ENCODE measurements at regions not wholly inside any gene's neighbourhood (a gene's known extent, or its start where the extent isn't known, plus 50 kb on each side); places are given as distances from the start of the nearest gene placed in this dataset.

- DNase-seq: no peak
Observed at GRCh38 chr10:113259576-113260226, 293.2 kb upstream of the HABP2 start.

GRCh38 chr10:113261161-113261560 is 291.7 kb upstream of the HABP2 start:
- DNase-seq: no peak

DNA sequence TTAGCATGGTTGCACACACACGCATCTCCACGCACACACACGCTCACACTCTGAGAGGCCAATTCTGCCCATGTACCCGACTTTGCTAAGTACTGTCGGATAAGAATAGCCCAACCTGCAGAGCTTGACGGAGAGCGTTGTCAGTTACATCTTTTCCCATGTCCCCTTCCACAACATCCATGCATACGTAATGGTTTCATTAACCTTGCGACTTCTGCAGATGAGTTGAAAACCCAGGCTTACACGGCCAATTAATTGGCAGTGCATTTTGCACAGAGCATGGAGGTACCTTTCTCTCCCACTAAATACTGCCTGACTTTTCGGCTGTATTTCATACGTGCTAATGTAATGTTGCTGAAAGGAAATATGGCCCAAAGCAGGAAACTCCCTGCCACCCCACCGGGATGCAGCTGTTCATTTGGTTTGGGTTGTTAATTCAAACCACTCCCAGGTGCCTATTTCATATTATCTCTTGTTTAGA is 291.2 kb upstream of the HABP2 start:
- DNase-seq: no peak

GRCh38 chr10:113263056-113263455 is 289.8 kb upstream of the HABP2 start:
- DNase-seq: no peak

DNA sequence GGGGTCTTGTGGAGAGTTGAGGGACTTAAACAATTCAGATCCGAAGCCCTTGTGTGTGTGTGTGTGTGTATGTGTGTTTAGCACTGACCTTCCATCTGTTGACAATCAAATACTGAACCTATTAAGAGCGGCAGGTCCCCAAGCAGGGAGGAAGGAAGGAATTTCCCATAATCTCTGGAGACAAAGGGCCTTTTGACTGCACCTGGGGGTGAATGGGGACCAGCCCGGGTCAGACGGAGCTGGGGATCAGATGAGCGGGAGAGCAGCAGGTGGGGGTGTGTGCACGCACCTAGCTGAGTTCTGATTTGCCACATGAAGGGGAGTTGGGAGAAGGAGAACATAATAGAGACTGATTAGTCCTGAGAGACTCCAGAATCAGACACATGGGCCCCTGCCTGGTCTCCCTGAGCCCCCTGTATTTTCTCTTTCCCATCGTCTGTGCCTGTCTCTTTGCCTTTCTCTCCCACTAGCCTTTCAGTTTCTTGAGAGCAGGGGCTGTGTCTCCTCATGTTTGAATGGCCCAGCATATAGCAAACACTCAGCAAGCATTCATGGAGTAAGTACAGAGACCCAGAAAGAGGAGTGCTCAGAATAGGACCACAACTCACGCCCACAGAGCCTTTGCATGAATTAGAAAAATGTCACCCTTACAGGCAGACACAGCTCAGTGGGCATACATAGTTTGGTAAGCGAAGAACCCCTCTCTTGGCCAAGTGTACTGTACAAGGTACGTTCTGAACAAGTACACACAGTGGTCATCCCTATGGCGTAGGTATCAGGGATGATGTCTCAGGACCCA is 288.3 kb upstream of the HABP2 start:
- DNase-seq: no peak

- no peak for DNase-seq
Observed at GRCh38 chr10:113266147-113266546, 286.7 kb upstream of the HABP2 start.

DNA sequence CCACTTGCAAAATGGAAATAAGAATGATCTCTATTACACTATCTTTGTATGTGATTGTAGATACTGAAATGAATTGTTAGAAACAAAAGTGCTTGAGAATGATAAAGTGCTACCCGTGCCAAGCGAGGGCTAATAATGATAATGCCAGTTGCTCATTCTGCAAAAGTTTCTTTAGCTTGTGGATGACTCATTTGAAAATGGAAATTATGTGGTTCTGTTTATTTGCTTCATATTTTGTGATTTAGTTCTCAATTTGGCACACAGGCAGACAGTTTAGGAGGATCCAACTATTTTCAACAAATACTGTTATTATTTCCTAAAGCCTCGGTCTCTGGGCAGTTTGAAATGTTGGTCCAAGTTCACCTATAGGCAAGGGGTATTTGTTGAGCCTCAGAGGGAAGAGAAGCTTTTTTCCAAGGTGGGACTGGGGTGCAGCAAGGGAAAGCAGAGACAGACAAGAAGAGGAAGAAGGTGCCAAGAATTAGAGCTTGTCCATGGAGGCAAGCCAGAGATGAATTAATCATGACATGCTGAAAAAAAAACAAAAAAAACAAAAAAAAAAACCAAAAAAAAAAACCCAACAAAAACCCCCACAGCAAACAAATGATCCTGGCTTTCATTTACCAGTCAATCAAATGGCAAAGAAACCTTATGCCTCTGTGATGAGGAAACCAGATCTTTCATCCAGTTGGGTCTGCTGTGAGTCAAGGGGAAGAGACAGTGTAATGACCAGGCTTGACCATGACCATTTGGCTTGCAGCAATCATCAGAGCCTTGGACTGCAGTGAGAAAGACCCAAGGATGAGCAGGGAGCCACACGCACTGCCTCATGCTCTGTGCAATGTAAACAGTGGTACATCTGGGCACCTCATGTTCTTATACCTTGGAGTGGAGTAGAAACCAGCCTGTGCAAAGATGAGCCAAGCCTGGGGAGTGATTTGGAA is 285.0 kb upstream of the HABP2 start:
- DNase-seq: no peak

GRCh38 chr10:113269333-113269732 is 283.5 kb upstream of the HABP2 start:
- no peak for DNase-seq

DNA sequence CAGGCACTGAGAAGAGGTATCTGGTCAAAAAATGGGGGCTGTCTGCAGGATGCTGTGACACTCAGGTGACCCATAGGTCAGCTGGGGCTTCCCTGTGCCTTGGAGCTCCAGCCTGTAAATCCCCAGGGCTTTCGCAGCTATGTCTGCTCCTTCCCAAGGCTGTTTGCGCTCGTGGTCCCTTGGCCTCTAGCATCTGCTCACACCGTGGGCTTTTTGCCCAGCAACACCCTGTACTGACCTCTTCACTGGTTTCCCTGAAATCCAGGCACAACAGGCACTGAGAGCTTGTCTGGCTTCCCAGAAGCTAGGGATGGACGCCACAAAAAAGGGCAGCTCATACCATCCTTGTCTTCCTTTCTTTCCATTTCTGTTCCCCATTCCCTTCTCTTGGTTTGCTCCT is 280.3 kb upstream of the HABP2 start:
- DNase-seq: no peak

- no peak for DNase-seq
Observed at GRCh38 chr10:113273181-113274163, 279.4 kb upstream of the HABP2 start.

- DNase-seq: no peak
Observed at GRCh38 chr10:113274176-113274829, 278.6 kb upstream of the HABP2 start.

GRCh38 chr10:113278221-113278620 is 274.6 kb upstream of the HABP2 start:
- DNase-seq: no peak

GRCh38 chr10:113278664-113279063 is 274.2 kb upstream of the HABP2 start:
- DNase-seq: no peak

DNA sequence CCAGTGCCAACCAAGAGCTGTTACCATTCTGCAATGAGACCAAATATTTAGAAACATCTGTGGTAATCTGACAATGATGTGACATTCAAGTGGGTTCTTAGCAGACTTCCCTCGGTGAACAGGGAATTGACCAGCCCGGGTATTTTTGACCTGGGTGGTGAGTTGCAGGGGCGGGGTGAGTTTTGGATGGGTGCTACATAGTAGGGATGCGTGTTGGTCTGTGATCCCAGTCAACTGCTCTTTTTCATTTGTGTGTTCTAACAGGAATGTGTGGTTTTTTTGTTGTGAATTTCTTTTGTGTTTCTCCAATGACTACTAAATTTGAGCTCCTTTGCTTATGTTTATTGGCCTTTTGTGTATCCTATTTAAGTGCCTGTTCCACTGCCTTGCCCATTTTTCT is 273.6 kb upstream of the HABP2 start:
- DNase-seq: no peak

DNA sequence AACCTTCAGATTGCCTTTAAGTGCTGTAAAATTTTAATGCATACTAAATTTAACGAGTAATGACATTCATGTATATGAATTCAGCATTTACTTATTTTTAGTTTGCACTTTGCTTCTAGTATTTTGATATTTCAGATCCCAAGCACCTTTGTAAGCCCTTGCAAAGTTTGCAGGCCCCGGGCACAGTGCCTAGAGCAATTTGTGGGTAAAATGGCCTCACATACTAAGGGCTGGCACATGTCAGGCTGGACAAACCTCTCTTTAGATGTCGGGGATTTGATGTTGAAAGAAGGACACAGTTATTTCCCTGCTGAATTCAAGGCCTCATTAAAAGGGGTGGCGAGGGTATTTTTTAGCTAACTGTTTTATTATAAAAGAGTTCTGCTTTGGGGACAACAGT is 270.3 kb upstream of the HABP2 start:
- no peak for DNase-seq

DNA sequence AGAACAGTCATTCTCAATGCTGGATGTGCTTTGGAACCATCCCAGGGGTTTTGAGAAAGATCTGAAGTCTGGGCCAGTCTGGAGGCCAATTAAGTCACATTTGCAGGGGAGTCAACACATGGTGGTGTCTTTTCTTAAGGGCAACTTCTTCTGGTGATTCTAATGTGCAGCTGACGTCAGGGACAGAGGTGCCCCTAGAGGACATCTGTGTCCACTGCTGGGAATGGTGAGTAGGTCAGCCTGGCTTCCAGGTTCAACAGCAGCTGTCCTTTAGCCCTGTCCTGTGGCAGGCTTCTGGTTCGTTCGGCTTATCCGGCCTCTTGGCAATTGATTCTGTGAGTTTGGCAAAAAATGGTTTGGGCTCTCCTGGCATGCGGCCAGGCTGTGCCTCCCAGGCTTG is 269.7 kb upstream of the HABP2 start:
- no peak for DNase-seq

DNA sequence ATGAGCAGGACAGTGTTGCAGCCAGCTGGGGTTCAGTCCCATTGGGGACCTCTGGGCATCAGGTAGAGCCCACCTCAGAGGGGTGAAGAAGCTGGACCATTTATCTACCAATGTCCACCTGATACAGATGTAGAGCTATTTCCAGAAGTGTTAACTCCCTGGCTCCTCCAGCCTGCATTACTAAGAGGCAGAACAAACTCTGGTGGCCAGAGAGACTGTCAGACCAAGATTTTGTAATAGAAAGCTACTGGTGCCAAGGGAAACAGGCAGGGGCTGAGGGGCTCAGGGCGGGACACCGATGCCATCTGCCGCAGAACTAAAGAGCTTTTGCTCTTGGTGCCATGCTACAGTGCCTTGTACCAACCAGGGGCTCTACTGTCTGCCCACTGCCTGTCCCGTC is 268.2 kb upstream of the HABP2 start:
- DNase-seq: no peak

DNA sequence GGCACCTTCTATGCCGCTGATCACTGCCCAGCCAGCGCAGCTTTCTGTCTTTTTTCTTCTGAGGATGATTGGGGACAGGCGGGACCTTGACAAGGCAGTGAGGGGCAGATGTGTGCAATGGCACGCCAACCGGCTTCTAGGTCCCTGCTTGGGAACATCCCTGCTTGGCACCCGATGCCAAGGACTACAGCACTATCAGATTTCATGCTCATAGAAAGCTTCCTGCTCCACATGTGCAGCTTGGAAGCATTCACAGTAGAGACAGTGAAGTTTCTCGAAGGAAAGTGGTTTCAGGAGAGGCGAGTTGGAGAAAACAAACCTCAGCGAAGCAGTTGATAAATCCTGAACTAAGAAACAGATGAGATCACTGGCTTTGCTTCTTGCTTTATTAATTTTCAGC is 267.5 kb upstream of the HABP2 start:
- DNase-seq: no peak

DNA sequence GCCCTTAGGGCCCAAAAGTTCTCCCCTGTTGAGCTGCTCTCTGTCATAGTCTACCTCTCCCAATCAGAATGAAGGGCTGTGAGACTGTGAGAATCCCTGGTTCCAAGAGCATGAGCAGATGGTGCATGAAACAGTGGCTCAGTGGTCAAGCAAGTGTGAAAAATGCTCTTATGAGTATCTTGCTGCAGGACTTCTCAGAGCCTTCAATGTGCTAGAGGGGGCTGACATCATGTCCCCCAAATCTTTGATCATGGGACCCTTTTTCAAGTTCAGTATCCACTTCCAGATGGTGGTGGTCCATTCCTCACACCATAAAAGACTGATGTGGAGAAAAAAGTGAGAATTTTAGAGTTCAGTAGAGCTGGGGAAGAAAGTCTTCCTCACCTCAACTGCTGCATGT is 265.3 kb upstream of the HABP2 start:
- DNase-seq: no peak

GRCh38 chr10:113290137-113290536 is 262.7 kb upstream of the HABP2 start:
- DNase-seq: no peak

- DNase-seq: no peak
Observed at GRCh38 chr10:113291413-113291812, 261.4 kb upstream of the HABP2 start.

GRCh38 chr10:113292086-113292485 is 260.8 kb upstream of the HABP2 start:
- no peak for DNase-seq

Data from NCI-H226 (cell line).